HG02884 (cell line): ENCODE measurements at regions not wholly inside any gene's neighbourhood (a gene's known extent, or its start where the extent isn't known, plus 50 kb on each side); places are given as distances from the start of the nearest gene placed in this dataset.
A peak's percentile ranks its signal among the peaks of the same experiment; 100 is the strongest.
"Not testable (repeated sequence)": the region's sequence is repeated elsewhere in the genome, so short reads cannot be mapped to it uniquely, and the experiment has no call there.

ENCODE experiments used
- ATAC-seq: cut with Tn5 transposase; IDR thresholded peaks from one replicate; pipeline ENCODE4 v1.9.1; 2021; ENCODE audit warnings: mild to moderate bottlenecking, moderate library complexity; ENCODE audit not compliant: unreplicated experiment

- no peak for ATAC-seq
Observed at GRCh38 chr6:167208819-167209576, 51.2 kb upstream of the GPR31 start.

- no peak for ATAC-seq
Observed at GRCh38 chr6:167209577-167209975, 51.8 kb upstream of the GPR31 start.

GRCh38 chr6:167210375-167211294 lies 52.9 kb upstream of the GPR31 start:
- ATAC-seq, result no peak

GRCh38 chr6:167211295-167211648 lies 53.5 kb upstream of the GPR31 start:
- ATAC-seq, result no peak

DNA sequence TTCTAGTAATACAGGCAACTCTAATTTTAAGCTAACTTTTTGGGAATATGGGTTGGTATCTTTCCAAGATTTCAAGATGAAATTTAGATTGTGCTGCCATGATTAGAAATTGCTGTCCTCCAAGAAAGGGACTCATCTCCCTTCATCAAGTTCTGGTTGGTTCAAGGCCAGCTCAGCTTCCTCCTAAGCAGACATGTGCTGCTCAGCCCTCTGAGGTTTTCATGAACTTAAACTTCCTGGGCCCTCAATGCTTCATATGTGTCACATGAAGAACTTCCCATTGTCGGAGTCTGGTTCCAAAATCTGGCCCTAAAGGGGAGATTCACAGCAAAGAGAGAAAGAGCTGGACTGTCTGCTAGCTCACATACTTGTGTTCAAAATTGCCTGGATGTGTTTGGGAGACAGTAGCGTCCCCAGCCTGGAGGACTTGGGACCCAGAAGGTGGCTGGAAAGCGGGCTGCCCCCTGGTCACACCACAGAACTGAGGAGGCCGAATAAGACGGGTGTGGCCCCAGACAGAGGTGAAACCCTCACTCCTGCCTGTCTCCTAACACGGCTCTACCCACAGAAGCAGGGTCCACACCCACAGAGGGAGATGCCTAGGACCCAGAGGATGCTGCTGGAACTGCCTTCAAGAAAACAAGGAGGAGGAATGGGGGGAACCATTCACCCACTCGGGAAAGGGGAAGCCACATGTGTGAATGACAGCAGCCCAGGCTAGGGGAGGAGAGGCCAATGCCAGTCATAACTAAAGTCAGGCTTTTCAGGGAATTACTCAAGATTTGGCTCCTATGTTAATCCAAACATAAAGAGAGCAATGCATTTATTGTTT lies 54.3 kb upstream of the GPR31 start:
- ATAC-seq, result peak; percentile 7

DNA sequence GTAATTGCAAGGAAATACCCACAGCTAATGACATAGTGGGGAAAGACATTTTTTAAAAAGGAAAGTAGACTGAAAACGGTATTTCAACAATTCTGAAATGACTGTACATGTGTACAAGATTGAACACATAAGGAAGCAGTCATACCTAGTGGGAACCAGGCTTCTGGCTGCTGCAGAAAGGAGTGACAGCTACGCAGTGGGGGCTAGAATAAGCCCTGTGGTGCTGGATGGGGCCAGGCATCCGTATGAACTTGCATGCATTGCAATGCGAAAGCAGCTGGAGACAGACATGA lies 54.9 kb upstream of the GPR31 start:
- ATAC-seq, result peak; percentile 92

DNA sequence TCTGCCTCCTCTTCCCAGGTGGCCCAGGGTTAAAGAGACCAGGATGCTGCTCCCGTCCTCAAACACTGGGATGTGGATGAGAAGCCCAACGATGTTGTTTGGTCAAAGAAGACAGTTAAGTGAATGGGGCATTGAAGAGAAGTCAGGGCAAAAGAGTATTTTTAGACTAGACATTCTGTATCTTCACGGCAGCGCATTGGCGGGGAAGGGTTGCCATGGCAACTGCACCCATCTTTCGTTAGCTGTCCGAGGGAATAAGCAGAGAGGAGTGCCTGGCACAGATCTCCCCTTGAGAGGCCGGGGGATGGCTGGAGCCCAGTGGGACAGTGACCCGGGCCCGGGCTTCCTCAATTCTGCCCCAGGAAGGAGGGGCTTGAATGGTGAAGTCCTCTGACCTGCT lies 56.4 kb upstream of the GPR31 start:
- no peak for ATAC-seq

GRCh38 chr6:167215429-167216250 lies 57.9 kb upstream of the GPR31 start:
- ATAC-seq, result not testable (repeated sequence)

DNA sequence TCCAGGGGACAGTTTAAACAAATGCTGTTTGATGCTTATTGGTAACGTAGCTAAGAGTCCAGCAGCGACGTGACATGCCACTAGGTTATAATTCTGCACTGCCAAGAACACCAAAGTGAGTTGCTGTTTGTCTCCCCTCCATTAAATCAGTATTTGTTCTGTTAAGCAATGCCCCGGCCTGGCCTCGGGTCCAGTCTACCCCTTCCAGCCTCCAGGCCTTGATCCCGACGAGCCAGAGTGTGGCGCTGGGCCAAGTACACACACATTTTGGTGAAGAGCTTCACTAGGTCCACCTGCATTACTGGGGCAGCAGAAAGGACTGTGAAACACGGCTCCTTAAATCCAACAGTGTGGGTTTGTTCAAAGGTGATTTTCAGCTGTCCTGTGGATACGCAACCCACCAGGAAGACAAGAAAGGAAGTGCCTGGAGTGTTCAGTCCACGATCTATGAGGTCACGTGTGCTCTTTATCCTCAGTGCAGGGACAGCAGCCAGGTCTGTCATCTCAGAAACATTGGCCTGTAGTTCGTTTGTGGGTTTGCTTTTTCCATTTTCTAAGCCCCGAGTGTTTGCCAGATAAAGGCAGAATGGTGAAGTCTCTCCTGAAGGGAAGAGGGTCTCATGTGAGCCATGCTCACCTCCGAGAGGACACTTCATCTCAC lies 58.7 kb upstream of the GPR31 start:
- not testable (repeated sequence) for ATAC-seq

GRCh38 chr6:167217073-167217472 lies 59.3 kb upstream of the GPR31 start:
- ATAC-seq, result not testable (repeated sequence)

GRCh38 chr6:167217951-167218759 lies 60.4 kb upstream of the GPR31 start:
- ATAC-seq, result not testable (repeated sequence)

DNA sequence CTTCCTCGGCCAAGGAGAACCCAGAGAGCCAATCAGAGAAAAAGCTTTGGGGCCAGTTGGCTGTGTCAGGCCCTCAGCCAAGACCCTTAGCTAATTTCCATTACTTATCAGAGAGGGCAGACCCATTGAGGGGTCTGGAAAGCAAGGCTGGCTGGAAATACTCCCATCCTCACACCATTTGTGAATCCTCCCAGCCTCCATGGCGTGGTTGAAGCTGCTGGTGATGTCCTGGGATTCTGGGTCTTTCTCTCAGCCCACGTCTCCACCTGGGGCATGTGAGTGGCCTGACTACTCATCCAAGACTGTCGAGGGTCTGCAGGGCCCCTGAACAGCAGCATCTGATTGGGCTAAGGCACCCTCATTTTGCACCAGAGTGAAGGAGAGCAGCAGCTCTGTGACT lies 61.3 kb upstream of the GPR31 start:
- ATAC-seq, result not testable (repeated sequence)

DNA sequence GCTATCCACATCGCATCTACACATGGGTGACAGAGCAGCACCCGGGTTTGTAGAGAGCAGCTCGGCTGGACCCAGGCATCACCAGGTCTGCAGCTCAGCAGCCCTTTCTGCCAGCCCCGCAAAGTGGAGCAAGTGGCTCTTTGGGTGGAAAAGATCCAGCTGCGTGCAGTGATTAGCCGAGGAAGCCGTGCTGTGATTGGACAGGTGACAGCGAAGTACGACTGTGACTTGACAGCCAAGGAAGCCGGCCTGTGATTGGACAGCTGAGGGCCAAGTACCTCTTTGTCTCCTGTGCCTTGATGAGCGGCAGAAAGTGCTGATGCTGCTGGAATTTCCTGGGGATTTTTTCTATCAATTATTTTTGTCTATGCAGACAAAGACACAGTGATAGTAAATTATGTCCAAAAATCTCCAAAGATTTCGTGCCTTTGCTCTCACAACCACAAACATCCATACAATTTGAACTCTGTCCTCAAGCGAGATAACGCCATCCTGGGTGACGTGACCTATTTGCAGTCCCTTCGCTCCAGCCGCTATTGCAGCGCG lies 62.3 kb upstream of the GPR31 start:
- no peak for ATAC-seq

DNA sequence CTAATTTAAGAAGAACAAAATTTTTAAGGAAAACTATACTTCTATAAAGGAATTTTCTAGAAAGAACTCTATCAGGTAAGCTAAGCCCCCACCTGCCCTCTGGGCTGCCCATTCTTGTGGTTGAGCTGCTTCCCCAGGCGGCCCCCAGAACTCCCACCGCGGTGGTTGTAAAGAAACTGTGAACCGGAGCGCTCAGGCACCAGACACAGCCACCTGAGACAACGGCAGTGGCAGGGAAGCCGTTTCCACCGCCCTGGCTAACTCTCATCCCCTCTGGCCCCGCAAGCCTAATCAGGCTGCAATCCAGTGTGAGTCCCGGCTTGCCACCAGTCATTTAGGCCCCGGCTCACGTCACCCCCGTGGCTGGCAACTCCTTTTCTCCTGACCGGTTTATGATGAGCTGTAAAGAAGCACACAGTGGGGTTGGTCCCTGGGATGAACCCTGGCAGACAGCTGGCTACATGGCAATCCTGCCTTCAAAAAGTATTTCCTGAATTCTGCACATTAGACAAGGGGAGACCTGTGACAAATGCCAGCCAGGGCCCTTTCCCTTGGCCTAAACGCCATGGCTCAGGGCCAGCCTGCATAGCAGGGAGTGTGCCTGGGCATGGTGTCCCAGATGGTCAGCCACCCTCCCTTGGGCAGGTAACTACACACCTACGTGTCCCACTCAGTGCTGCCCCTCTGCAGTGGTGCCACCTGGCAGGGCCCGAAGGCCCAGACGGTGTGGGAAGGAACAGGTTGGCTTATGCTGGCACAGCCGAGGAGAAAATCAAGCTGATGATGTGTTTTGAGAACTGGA lies 63.8 kb upstream of the GPR31 start:
- ATAC-seq, result no peak

DNA sequence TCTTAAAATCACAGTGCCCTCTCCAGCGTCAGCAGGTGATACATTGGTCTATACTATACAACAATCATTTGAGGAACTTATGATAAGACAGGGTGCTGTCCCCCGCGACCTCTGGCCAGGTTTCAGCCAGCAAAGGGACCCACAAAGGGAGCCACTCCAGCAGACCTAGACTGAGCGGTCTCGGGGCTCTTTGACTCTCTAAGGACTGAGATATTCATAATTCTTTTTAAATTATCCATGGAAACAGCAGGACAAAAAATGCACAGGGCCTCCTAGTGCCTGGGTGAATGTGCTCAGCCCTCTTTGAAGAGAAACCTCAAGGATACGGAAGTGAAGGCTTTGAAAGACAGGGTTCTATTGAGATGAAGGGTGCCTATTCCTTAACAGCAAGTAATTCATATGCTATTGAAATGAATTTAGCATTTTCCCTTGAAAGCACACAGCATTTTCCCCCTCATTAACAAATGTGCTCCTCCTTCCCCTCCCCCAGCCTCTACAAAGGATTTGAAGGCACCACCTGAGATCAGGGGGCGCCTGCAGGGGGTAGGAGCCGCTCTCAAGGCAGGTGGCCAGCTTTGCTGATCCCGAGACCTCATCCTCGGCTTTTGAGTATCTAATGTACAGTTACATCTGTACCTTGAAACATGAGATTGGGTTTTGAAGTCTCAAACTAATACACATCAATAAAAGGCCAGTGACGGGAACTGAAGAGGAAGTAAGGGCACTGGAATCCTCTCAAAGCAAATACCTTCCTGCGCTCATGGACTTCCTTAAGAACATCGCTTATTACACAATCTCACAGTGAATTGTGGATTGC lies 65.3 kb upstream of the UNC93A start:
- ATAC-seq, result not testable (repeated sequence)

DNA sequence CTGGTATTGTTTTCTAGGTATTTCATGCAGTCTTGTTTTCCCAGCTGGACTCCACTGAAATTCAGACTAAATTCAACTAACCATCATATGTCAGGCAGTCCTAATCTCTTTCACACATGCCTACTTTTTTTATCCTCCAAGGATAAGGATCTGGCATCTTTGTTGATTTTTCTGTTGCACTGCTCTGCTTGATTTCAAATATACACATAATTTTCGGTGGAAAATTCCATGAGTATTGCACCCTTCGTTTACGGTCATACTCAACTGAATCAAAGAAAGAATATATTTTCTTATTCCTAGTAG lies 64.8 kb upstream of the UNC93A start:
- ATAC-seq, result no peak

DNA sequence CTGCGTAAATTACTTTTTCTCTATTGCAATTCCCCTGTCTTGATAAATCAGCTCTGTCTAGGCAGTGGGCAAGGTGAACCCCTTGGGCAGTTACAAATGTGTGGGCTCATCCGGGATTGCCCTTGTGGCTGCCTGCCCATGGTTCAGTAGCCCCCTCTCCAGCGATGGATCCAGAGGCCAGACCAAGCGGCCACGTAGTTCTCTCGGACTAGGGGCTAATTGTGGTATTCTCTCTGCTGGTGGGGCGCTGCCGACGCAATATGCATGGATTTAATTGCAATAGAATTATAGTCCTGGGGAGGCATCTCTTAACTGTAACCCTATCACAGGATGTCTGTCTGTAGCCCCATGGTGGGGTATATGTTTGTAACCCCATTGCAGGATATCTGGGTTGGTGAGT lies 64.3 kb upstream of the UNC93A start:
- no peak for ATAC-seq
